Osteocyte (in vitro differentiated cells): ENCODE measurements at regions not wholly inside any gene's neighbourhood (a gene's known extent, or its start where the extent isn't known, plus 50 kb on each side); places are given as distances from the start of the nearest gene placed in this dataset.

ENCODE experiments used
- DNase-seq: peaks from one replicate; pipeline ENCODE4 v3.0.0; 2021; ENCODE audit warnings: mixed read lengths; ENCODE audit not compliant: unreplicated experiment; ENCODE audit errors: extremely low spot score
- H3K27ac Mint-ChIP-seq: one replicate; pipeline ENCODE4 v1.8.0; 2021; ENCODE audit warnings: mild to moderate bottlenecking, mixed read lengths; ENCODE audit not compliant: unreplicated experiment
- H3K27me3 Mint-ChIP-seq: one replicate; pipeline ENCODE4 v1.8.0; 2021; ENCODE audit warnings: mixed read lengths; ENCODE audit not compliant: unreplicated experiment
- H3K36me3 Mint-ChIP-seq: one replicate; pipeline ENCODE4 v1.8.0; 2021; ENCODE audit warnings: mixed read lengths; ENCODE audit not compliant: unreplicated experiment
- H3K4me1 Mint-ChIP-seq: one replicate; pipeline ENCODE4 v1.8.0; 2021; ENCODE audit warnings: mixed read lengths; ENCODE audit not compliant: unreplicated experiment
- H3K4me3 Mint-ChIP-seq: one replicate; pipeline ENCODE4 v1.8.0; 2021; ENCODE audit warnings: mild to moderate bottlenecking, moderate library complexity, mixed read lengths; ENCODE audit not compliant: unreplicated experiment
- H3K9me3 Mint-ChIP-seq: one replicate; pipeline ENCODE4 v1.8.0; 2021; ENCODE audit warnings: mixed read lengths; ENCODE audit not compliant: unreplicated experiment
- CTCF ChIP-seq: fragments of 200-600 bp; sonication (generic); IDR thresholded peaks from 2 replicates; pipeline ENCODE4 v1.5.0; 2021; ENCODE audit warnings: antibody characterized with exemption, mild to moderate bottlenecking, moderate library complexity

GRCh38 chr18:40493316-40493715 lies 1461.7 kb upstream of the PIK3C3 start:
- Mint-ChIP-seq H3K36me3 (peaks cover 2% of the 10 kb centered on the region), H3K4me1 (no peaks in the 10 kb centered on the region), H3K27me3 (no peaks in the 10 kb centered on the region), H3K27ac (no peak overlapping the region), H3K9me3 (no peaks in the 10 kb centered on the region), H3K4me3 (no peak overlapping the region)
- no peak for TF ChIP-seq CTCF
- no peak for DNase-seq

DNA sequence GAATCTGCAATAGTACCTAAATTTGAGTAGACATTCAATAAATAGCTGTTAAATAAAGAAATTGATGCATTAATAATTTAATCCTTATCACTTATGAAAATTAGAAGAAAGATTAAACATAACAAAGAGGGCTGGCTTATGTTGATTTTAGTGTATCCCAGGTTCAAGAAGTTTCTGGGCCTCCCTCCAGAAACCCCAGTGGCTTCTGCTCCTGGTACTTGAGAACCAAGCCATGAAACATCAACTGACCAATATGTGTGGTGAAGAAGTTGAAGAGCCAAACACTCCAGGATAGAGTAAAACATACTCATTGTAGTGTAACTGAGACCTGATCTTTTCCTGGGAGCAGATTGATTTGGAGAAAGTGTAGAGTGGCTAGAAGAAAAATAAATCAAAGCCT lies 1465.7 kb upstream of the PIK3C3 start:
- Mint-ChIP-seq H3K9me3 (no peaks in the 10 kb centered on the region), H3K4me3 (no peak overlapping the region), H3K27me3 (no peaks in the 10 kb centered on the region), H3K36me3 (peaks cover 2% of the 10 kb centered on the region), H3K4me1 (peaks cover 6% of the 10 kb centered on the region), H3K27ac (no peak overlapping the region)
- TF ChIP-seq CTCF, result no peak
- no peak for DNase-seq

DNA sequence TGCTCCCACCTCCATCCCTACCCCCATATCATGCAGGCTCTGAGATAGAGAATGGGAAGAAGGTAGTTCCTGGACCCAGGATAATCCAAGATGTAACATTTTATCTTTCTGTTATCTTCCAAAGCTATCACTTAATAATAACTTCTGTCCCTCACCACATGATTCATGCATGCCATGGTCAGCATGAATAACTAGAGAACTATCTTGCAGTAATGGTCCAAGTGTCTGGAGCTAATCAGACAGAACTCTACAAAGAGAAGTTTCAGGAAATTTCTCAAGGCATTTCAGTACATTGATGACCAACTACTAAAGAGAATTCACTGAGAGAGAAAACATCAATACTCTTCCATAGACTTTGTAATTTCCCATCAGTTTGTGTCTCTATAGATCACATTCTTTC lies 1469.7 kb upstream of the PIK3C3 start:
- Mint-ChIP-seq H3K4me1 (peaks cover 6% of the 10 kb centered on the region), H3K36me3 (peaks cover 2% of the 10 kb centered on the region), H3K27me3 (no peaks in the 10 kb centered on the region), H3K27ac (no peak overlapping the region), H3K9me3 (no peaks in the 10 kb centered on the region), H3K4me3 (no peak overlapping the region)
- DNase-seq, result no peak
- no peak for TF ChIP-seq CTCF

GRCh38 chr18:40473221-40474029 lies 1481.6 kb upstream of the PIK3C3 start:
- Mint-ChIP-seq H3K9me3 (no peaks in the 10 kb centered on the region), H3K4me3 (no peak overlapping the region), H3K27ac (no peak overlapping the region), H3K27me3 (no peaks in the 10 kb centered on the region), H3K36me3 (no peaks in the 10 kb centered on the region), H3K4me1 (no peaks in the 10 kb centered on the region)
- no peak for DNase-seq
- no peak for TF ChIP-seq CTCF

- Mint-ChIP-seq H3K27ac (no peak overlapping the region), H3K36me3 (no peaks in the 10 kb centered on the region), H3K9me3 (no peaks in the 10 kb centered on the region), H3K4me3 (no peak overlapping the region), H3K4me1 (no peaks in the 10 kb centered on the region), H3K27me3 (no peaks in the 10 kb centered on the region)
- DNase-seq, result no peak
- TF ChIP-seq CTCF, result no peak
Observed at GRCh38 chr18:40470723-40471122, 1484.3 kb upstream of the PIK3C3 start.
